IMR-90 (cell line): ENCODE measurements at regions not wholly inside any gene's neighbourhood (a gene's known extent, or its start where the extent isn't known, plus 50 kb on each side); places are given as distances from the start of the nearest gene placed in this dataset.

ENCODE experiments used
- CEBPB ChIP-seq: IDR thresholded peaks from 2 replicates; pipeline ENCODE4 v1.6.1; 2012; ENCODE audit warnings: low read depth, low read length, improper control_type of control experiment
- MXI1 ChIP-seq: IDR thresholded peaks from 2 replicates; pipeline ENCODE4 v1.6.1; 2012; ENCODE audit warnings: low read depth, mild to moderate bottlenecking, low read length, moderate library complexity, borderline replicate concordance
- POLR2A ChIP-seq: IDR thresholded peaks from 2 replicates; pipeline ENCODE4 v1.6.1; 2012; ENCODE audit warnings: mild to moderate bottlenecking, low read depth, low read length
- RAD21 ChIP-seq: IDR thresholded peaks from 2 replicates; pipeline ENCODE4 v1.6.1; 2012; ENCODE audit warnings: low read length, improper control_type of control experiment
- RCOR1 ChIP-seq: IDR thresholded peaks from 2 replicates; pipeline ENCODE4 v1.6.1; 2012; ENCODE audit warnings: mild to moderate bottlenecking, low read length, improper control_type of control experiment; ENCODE audit not compliant: insufficient replicate concordance
- TF ChIP-seq, protein P1 (sequence below): conservative IDR thresholded peaks from 2 replicates; pipeline ENCODE4 v1.5.1; 2012; ENCODE audit warnings: mild to moderate bottlenecking, low read depth, low read length, improper control_type of control experiment
- TF ChIP-seq, protein P2 (sequence below): fragments of 150-350 bp; IDR thresholded peaks from 2 replicates; pipeline ENCODE4 v1.6.1; 2016; ENCODE audit warnings: low read depth, mild to moderate bottlenecking, low read length, moderate library complexity, borderline replicate concordance

DNA sequence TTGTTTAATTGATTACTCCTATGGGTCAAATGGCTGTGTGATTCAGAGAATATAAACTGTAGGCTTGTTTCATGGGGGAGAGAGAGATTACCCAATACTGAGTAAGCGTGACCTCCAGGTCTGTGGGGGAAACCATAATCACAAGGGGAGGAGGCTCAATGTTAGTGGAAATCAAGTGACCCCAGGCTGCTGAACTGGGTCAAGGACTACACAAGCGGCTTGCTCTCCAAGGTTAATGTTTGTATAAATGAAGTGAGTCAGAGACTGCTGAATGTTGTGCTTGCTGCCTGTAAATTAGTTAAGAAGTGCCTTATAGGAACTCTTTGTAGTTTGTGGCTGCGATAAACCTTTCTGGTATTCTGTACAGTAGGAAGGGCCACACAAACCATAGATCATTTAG lies 479.7 kb downstream of the AACS start:
- TF ChIP-seq, protein P1, sequence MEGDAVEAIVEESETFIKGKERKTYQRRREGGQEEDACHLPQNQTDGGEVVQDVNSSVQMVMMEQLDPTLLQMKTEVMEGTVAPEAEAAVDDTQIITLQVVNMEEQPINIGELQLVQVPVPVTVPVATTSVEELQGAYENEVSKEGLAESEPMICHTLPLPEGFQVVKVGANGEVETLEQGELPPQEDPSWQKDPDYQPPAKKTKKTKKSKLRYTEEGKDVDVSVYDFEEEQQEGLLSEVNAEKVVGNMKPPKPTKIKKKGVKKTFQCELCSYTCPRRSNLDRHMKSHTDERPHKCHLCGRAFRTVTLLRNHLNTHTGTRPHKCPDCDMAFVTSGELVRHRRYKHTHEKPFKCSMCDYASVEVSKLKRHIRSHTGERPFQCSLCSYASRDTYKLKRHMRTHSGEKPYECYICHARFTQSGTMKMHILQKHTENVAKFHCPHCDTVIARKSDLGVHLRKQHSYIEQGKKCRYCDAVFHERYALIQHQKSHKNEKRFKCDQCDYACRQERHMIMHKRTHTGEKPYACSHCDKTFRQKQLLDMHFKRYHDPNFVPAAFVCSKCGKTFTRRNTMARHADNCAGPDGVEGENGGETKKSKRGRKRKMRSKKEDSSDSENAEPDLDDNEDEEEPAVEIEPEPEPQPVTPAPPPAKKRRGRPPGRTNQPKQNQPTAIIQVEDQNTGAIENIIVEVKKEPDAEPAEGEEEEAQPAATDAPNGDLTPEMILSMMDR, result no peak
- TF ChIP-seq, protein P2, sequence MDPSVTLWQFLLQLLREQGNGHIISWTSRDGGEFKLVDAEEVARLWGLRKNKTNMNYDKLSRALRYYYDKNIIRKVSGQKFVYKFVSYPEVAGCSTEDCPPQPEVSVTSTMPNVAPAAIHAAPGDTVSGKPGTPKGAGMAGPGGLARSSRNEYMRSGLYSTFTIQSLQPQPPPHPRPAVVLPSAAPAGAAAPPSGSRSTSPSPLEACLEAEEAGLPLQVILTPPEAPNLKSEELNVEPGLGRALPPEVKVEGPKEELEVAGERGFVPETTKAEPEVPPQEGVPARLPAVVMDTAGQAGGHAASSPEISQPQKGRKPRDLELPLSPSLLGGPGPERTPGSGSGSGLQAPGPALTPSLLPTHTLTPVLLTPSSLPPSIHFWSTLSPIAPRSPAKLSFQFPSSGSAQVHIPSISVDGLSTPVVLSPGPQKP, result no peak
- TF ChIP-seq POLR2A (no peak), RCOR1 (no peak), CEBPB (no peak), RAD21 (no peak), MXI1 (no peak)
